CD4-positive, alpha-beta T cell treated with Interleukin-2 at 100 ng/mL for 4 hours (primary cell): ENCODE measurements at regions not wholly inside any gene's neighbourhood (a gene's known extent, or its start where the extent isn't known, plus 50 kb on each side); places are given as distances from the start of the nearest gene placed in this dataset.

Experiments used
- DNase-seq: peaks from one replicate; pipeline ENCODE4 v3.0.0-alpha.2; 2020; ENCODE audit warnings: low spot score

- DNase-seq: no peak
Observed at GRCh38 chr6:104207635-104208034, 652.1 kb downstream of the HACE1 start.

GRCh38 chr6:104201557-104201956 lies 658.2 kb downstream of the HACE1 start:
- no peak for DNase-seq

GRCh38 chr6:104187616-104188015 lies 672.1 kb downstream of the HACE1 start:
- DNase-seq: no peak

GRCh38 chr6:104186831-104187230 lies 672.9 kb downstream of the HACE1 start:
- DNase-seq: no peak

GRCh38 chr6:104183816-104184435 lies 675.8 kb downstream of the HACE1 start:
- no peak for DNase-seq

GRCh38 chr6:104182811-104183210 lies 676.9 kb downstream of the HACE1 start:
- no peak for DNase-seq

GRCh38 chr6:104173668-104174067 lies 686.1 kb downstream of the HACE1 start:
- no peak for DNase-seq

- DNase-seq: no peak
Observed at GRCh38 chr6:104170401-104170800, 689.3 kb downstream of the HACE1 start.

GRCh38 chr6:104166055-104166668 lies 693.6 kb downstream of the HACE1 start:
- no peak for DNase-seq

- DNase-seq: no peak
Observed at GRCh38 chr6:104162036-104162669, 697.6 kb downstream of the HACE1 start.

- no peak for DNase-seq
Observed at GRCh38 chr6:104159045-104159618, 700.6 kb downstream of the HACE1 start.

- DNase-seq: no peak
Observed at GRCh38 chr6:104143757-104144156, 716.0 kb downstream of the HACE1 start.

GRCh38 chr6:104134876-104135275 lies 724.8 kb downstream of the HACE1 start:
- no peak for DNase-seq

GRCh38 chr6:104130343-104130742 lies 729.4 kb downstream of the HACE1 start:
- DNase-seq: no peak

- DNase-seq: no peak
Observed at GRCh38 chr6:104126315-104127005, 733.3 kb downstream of the HACE1 start.

- DNase-seq: no peak
Observed at GRCh38 chr6:104123227-104123626, 736.5 kb downstream of the HACE1 start.

GRCh38 chr6:104118274-104118673 lies 741.4 kb downstream of the HACE1 start:
- DNase-seq: no peak

- no peak for DNase-seq
Observed at GRCh38 chr6:104109806-104110205, 749.9 kb downstream of the HACE1 start.

- DNase-seq: no peak
Observed at GRCh38 chr6:104108634-104109033, 751.1 kb downstream of the HACE1 start.

GRCh38 chr6:104095661-104096416 lies 763.9 kb downstream of the HACE1 start:
- no peak for DNase-seq

GRCh38 chr6:104087765-104088164 lies 772.0 kb downstream of the HACE1 start:
- no peak for DNase-seq

- no peak for DNase-seq
Observed at GRCh38 chr6:104068281-104068680, 791.4 kb downstream of the HACE1 start.
